ENCODE measurements at regions not wholly inside any gene's neighbourhood (a gene's known extent, or its start where the extent isn't known, plus 50 kb on each side); places are given as distances from the start of the nearest gene placed in this dataset.

GRCh38 chrX:97876697-97877407 lies 993.1 kb downstream of the RPA4 start:
- Histone ChIP-seq H3K27me3 (no peaks in the 10 kb centered on the region), H3K4me3 (no peak overlapping the region), H3K4me1 (no peaks in the 10 kb centered on the region), H3K9me3 (no peaks in the 10 kb centered on the region), H3K36me3 (replicated peaks in 1 of 2; ENCODE audit: insufficient read depth in 1 of 2, low read depth in 2 of 2) (no peaks in the 10 kb centered on the region), H3K27ac (no peak overlapping the region)
- WGBS, 2 donors: 84 to 91% methylated on average over 2 of the region's 2 CpGs
- DNase-seq (no peak), ATAC-seq (no peak)
- TF ChIP-seq CTCF (IDR thresholded peaks at IDR 0.05) (no peak), POLR2A (IDR thresholded peaks at IDR 0.05) (no peak)
- intact Hi-C loops (cut with DNase I): no loop called here

- H3K4me3 ChIP-seq: no peak overlapping the region
- 19 to 24% methylated on average over 3 of the region's 3 CpGs for WGBS, 2 donors
- H3K36me3 ChIP-seq (replicated peaks in 1 of 2; ENCODE audit: insufficient read depth in 1 of 2, low read depth in 2 of 2): no peaks in the 10 kb centered on the region
- H3K9me3 ChIP-seq: no peaks in the 10 kb centered on the region
- DNase-seq (no peak), ATAC-seq (no peak)
- H3K27ac ChIP-seq: no peak overlapping the region
- no peaks in the 10 kb centered on the region for H3K27me3 ChIP-seq
- intact Hi-C loops (cut with DNase I): no loop called here
- no peaks in the 10 kb centered on the region for H3K4me1 ChIP-seq
- TF ChIP-seq CTCF (IDR thresholded peaks at IDR 0.05) (no peak), POLR2A (IDR thresholded peaks at IDR 0.05) (no peak)
Observed at GRCh38 chrX:97882306-97882705, 998.6 kb downstream of the RPA4 start.

- Histone ChIP-seq H3K4me1 (no peaks in the 10 kb centered on the region), H3K9me3 (no peaks in the 10 kb centered on the region)
Observed at GRCh38 chrX:97895751-97896150, 1012.0 kb downstream of the RPA4 start.

GRCh38 chrX:97897998-97898397 lies 1014.3 kb downstream of the RPA4 start:
- intact Hi-C loops (cut with DNase I): no loop called here
- TF ChIP-seq CTCF (IDR thresholded peaks at IDR 0.05): no peak
- no peak for TF ChIP-seq POLR2A (IDR thresholded peaks at IDR 0.05)
- Histone ChIP-seq H3K4me3 (no peak overlapping the region), H3K4me1 (no peaks in the 10 kb centered on the region), H3K27me3 (no peaks in the 10 kb centered on the region), H3K36me3 (replicated peaks in 1 of 2; ENCODE audit: insufficient read depth in 1 of 2, low read depth in 2 of 2) (no peaks in the 10 kb centered on the region), H3K27ac (no peak overlapping the region), H3K9me3 (no peaks in the 10 kb centered on the region)
- ATAC-seq (no peak), DNase-seq (no peak)
- 78 to 79% methylated on average over 1 of the region's 1 CpG for WGBS, 2 donors

More at GRCh38 chrX:97895751-97896150, 1012.0 kb downstream of the RPA4 start:
- DNase-seq: no peak
- H3K27me3 ChIP-seq: no peaks in the 10 kb centered on the region
- no peak overlapping the region for H3K27ac ChIP-seq
- intact Hi-C loops (cut with DNase I): no loop called here
- 7 to 15% methylated on average over 1 of the region's 1 CpG for WGBS, 2 donors
- no peak overlapping the region for H3K4me3 ChIP-seq
- no peak for ATAC-seq
- no peak for TF ChIP-seq POLR2A (IDR thresholded peaks at IDR 0.05)
- no peak for TF ChIP-seq CTCF (IDR thresholded peaks at IDR 0.05)
- H3K36me3 ChIP-seq (replicated peaks in 1 of 2; ENCODE audit: insufficient read depth in 1 of 2, low read depth in 2 of 2): no peaks in the 10 kb centered on the region

GRCh38 chrX:97898798-97899197 lies 1015.1 kb downstream of the RPA4 start:
- Histone ChIP-seq H3K27ac (no peak overlapping the region), H3K9me3 (no peaks in the 10 kb centered on the region), H3K36me3 (replicated peaks in 1 of 2; ENCODE audit: insufficient read depth in 1 of 2, low read depth in 2 of 2) (no peaks in the 10 kb centered on the region), H3K4me3 (no peak overlapping the region), H3K4me1 (no peaks in the 10 kb centered on the region), H3K27me3 (no peaks in the 10 kb centered on the region)
- 61 to 75% methylated on average over 2 of the region's 2 CpGs for WGBS, 2 donors
- TF ChIP-seq CTCF (IDR thresholded peaks at IDR 0.05): no peak
- TF ChIP-seq POLR2A (IDR thresholded peaks at IDR 0.05): no peak
- DNase-seq: no peak
- no peak for ATAC-seq
- intact Hi-C loops (cut with DNase I): no loop called here
